IPS-20b (cell line): ENCODE measurements at regions not wholly inside any gene's neighbourhood (a gene's known extent, or its start where the extent isn't known, plus 50 kb on each side); places are given as distances from the start of the nearest gene placed in this dataset.

Experiments
- H3K27ac ChIP-seq: one replicate; pipeline ENCODE4 v1.5.1; 2013; ENCODE audit warnings: low read length
- H3K27me3 ChIP-seq: 2 replicates; pipeline ENCODE4 v1.6.1; 2013; ENCODE audit warnings: mild to moderate bottlenecking, low read length, inconsistent platforms; ENCODE audit not compliant: insufficient read depth
- H3K36me3 ChIP-seq: 2 replicates; pipeline ENCODE4 v1.6.1; 2013; ENCODE audit warnings: low read depth, mild to moderate bottlenecking, inconsistent platforms, low read length, moderate library complexity; ENCODE audit not compliant: insufficient read depth
- H3K4me1 ChIP-seq: 2 replicates; pipeline ENCODE4 v1.6.1; 2013; ENCODE audit warnings: mild to moderate bottlenecking, control low read depth, inconsistent platforms, low read length, moderate library complexity; ENCODE audit not compliant: insufficient read depth
- H3K4me3 ChIP-seq: 2 replicates; pipeline ENCODE4 v1.5.1; 2013; ENCODE audit warnings: mild to moderate bottlenecking, low read length, inconsistent platforms
- H3K9ac ChIP-seq: 2 replicates; pipeline ENCODE4 v1.6.1; 2013; ENCODE audit warnings: low read depth, mild to moderate bottlenecking, inconsistent platforms, low read length, moderate library complexity
- H3K9me3 ChIP-seq: 2 replicates; pipeline ENCODE4 v1.6.1; 2013; ENCODE audit warnings: mild to moderate bottlenecking, low read depth, low read length, inconsistent platforms; ENCODE audit not compliant: insufficient read depth

- Histone ChIP-seq H3K9ac (no peak overlapping the region), H3K4me1 (no peaks in the 10 kb centered on the region), H3K4me3 (no peak overlapping the region), H3K36me3 (no peaks in the 10 kb centered on the region), H3K9me3 (no peaks in the 10 kb centered on the region), H3K27me3 (no peaks in the 10 kb centered on the region), H3K27ac (no peak overlapping the region)
Measured at GRCh38 chr17:79164408-79164807, 89.8 kb downstream of the ENGASE start.

GRCh38 chr17:79163071-79163470 lies 88.4 kb downstream of the ENGASE start:
- Histone ChIP-seq H3K9me3 (no peaks in the 10 kb centered on the region), H3K27me3 (no peaks in the 10 kb centered on the region), H3K27ac (no peak overlapping the region), H3K36me3 (no peaks in the 10 kb centered on the region), H3K9ac (no peak overlapping the region), H3K4me1 (no peaks in the 10 kb centered on the region), H3K4me3 (no peak overlapping the region)

GRCh38 chr17:79162012-79162963 lies 87.7 kb downstream of the ENGASE start:
- H3K27me3 ChIP-seq, result no peaks in the 10 kb centered on the region
- H3K4me1 ChIP-seq, result no peaks in the 10 kb centered on the region
- H3K27ac ChIP-seq, result no peak overlapping the region
- no peaks in the 10 kb centered on the region for H3K36me3 ChIP-seq
- H3K9me3 ChIP-seq, result no peaks in the 10 kb centered on the region
- H3K4me3 ChIP-seq, result no peak overlapping the region
- H3K9ac ChIP-seq, result no peak overlapping the region

- Histone ChIP-seq H3K36me3 (no peaks in the 10 kb centered on the region), H3K9me3 (no peaks in the 10 kb centered on the region), H3K4me1 (no peaks in the 10 kb centered on the region), H3K9ac (no peak overlapping the region), H3K27ac (no peak overlapping the region), H3K4me3 (no peak overlapping the region), H3K27me3 (no peaks in the 10 kb centered on the region)
Measured at GRCh38 chr17:79160980-79161636, 86.5 kb downstream of the ENGASE start.

- Histone ChIP-seq H3K4me3 (no peak overlapping the region), H3K27me3 (no peaks in the 10 kb centered on the region), H3K4me1 (no peaks in the 10 kb centered on the region), H3K9me3 (no peaks in the 10 kb centered on the region), H3K9ac (no peak overlapping the region), H3K27ac (no peak overlapping the region), H3K36me3 (no peaks in the 10 kb centered on the region)
Measured at GRCh38 chr17:79159926-79160325, 85.3 kb downstream of the ENGASE start.

GRCh38 chr17:79159471-79159870 lies 84.8 kb downstream of the ENGASE start:
- no peaks in the 10 kb centered on the region for H3K4me1 ChIP-seq
- no peak overlapping the region for H3K4me3 ChIP-seq
- no peaks in the 10 kb centered on the region for H3K36me3 ChIP-seq
- no peak overlapping the region for H3K9ac ChIP-seq
- no peaks in the 10 kb centered on the region for H3K27me3 ChIP-seq
- H3K9me3 ChIP-seq, result no peaks in the 10 kb centered on the region
- no peak overlapping the region for H3K27ac ChIP-seq

- Histone ChIP-seq H3K27me3 (no peaks in the 10 kb centered on the region), H3K27ac (no peak overlapping the region)
Measured at GRCh38 chr17:79156463-79157095, 82.0 kb downstream of the ENGASE start.

GRCh38 chr17:79155701-79156100 lies 81.1 kb downstream of the ENGASE start:
- Histone ChIP-seq H3K9ac (no peak overlapping the region), H3K27me3 (no peaks in the 10 kb centered on the region), H3K4me3 (no peak overlapping the region), H3K27ac (no peak overlapping the region), H3K36me3 (no peaks in the 10 kb centered on the region), H3K4me1 (no peaks in the 10 kb centered on the region; the same call in 1 of the 2 replicates), H3K9me3 (no peaks in the 10 kb centered on the region)

More at GRCh38 chr17:79156463-79157095, 82.0 kb downstream of the ENGASE start:
- H3K4me3 ChIP-seq, result no peak overlapping the region
- H3K36me3 ChIP-seq, result no peaks in the 10 kb centered on the region
- H3K4me1 ChIP-seq, result no peaks in the 10 kb centered on the region; the same call in 1 of the 2 replicates
- no peaks in the 10 kb centered on the region for H3K9me3 ChIP-seq
- H3K9ac ChIP-seq, result no peak overlapping the region

- Histone ChIP-seq H3K36me3 (no peaks in the 10 kb centered on the region), H3K4me3 (no peak overlapping the region), H3K4me1 (no peaks in the 10 kb centered on the region; the same call in 1 of the 2 replicates), H3K27me3 (no peaks in the 10 kb centered on the region), H3K9me3 (no peaks in the 10 kb centered on the region), H3K9ac (no peak overlapping the region), H3K27ac (no peak overlapping the region)
Measured at GRCh38 chr17:79154951-79155585, 80.4 kb downstream of the ENGASE start.

- Histone ChIP-seq H3K27ac (no peak overlapping the region), H3K4me3 (no peak overlapping the region), H3K9ac (no peak overlapping the region), H3K27me3 (no peaks in the 10 kb centered on the region), H3K36me3 (no peaks in the 10 kb centered on the region), H3K9me3 (no peaks in the 10 kb centered on the region), H3K4me1 (no peaks in the 10 kb centered on the region; the same call in 1 of the 2 replicates)
Measured at GRCh38 chr17:79154446-79154845, 79.8 kb downstream of the ENGASE start.

GRCh38 chr17:79153367-79154130 lies 78.9 kb downstream of the ENGASE start:
- H3K4me1 ChIP-seq, result no peaks in the 10 kb centered on the region; the same call in 1 of the 2 replicates
- no peaks in the 10 kb centered on the region for H3K9me3 ChIP-seq
- no peaks in the 10 kb centered on the region for H3K27me3 ChIP-seq
- no peaks in the 10 kb centered on the region for H3K36me3 ChIP-seq
- no peak overlapping the region for H3K4me3 ChIP-seq
- H3K9ac ChIP-seq, result no peak overlapping the region
- H3K27ac ChIP-seq, result no peak overlapping the region
